Breast epithelium (tissue), 4 donors: ENCODE measurements at regions not wholly inside any gene's neighbourhood (a gene's known extent, or its start where the extent isn't known, plus 50 kb on each side); places are given as distances from the start of the nearest gene placed in this dataset.

ENCODE experiments used
- DNase-seq, 2 donors: peaks; one replicate each; pipeline ENCODE4 v3.0.0-alpha.2; 2019; ENCODE audit warnings: low spot score in 2 of 2
- H3K27ac ChIP-seq, 2 donors: fragments of 200-600 bp; sonication (generic) in 1 of 2; one replicate each; pipeline ENCODE4 v1.5.1; 2016 to 2019; ENCODE audit warnings: mild to moderate bottlenecking in 1 of 2
- H3K27me3 ChIP-seq, 2 donors: fragments of 200-600 bp; sonication (generic) in 1 of 2; one replicate each; pipeline versions ENCODE4 v1.5.1 to v1.6.0; 2017 to 2019; ENCODE audit warnings: control low read depth in 1 of 2, mild to moderate bottlenecking in 1 of 2
- H3K36me3 ChIP-seq: fragments of 200-600 bp; one replicate; pipeline ENCODE4 v1.5.1; 2019
- H3K4me1 ChIP-seq, 2 donors: fragments of 200-600 bp; sonication (generic); one replicate each; pipeline ENCODE4 v1.5.1; 2016 to 2019; ENCODE audit warnings: control low read depth in 1 of 2
- H3K4me3 ChIP-seq, 3 donors: fragments of 200-600 bp; sonication (generic); 1 replicate in 2 of 3; 2 replicates in 1 of 3; pipeline ENCODE4 v1.5.1; 2016 to 2019; ENCODE audit warnings: mild to moderate bottlenecking in 3 of 3, moderate library complexity in 2 of 3
- H3K9me3 ChIP-seq, 2 donors: fragments of 200-600 bp; sonication (generic) in 1 of 2; one replicate each; pipeline ENCODE4 v1.5.1; 2016 to 2019; ENCODE audit warnings: control low read depth in 1 of 2
- CTCF ChIP-seq, 3 donors: fragments of 450-650 bp; IDR thresholded peaks; one replicate each; pipeline ENCODE4 v1.5.1; 2016 to 2017; ENCODE audit warnings: antibody characterized with exemption in 3 of 3, mild to moderate bottlenecking in 3 of 3, moderate library complexity in 3 of 3
- POLR2A ChIP-seq: fragments of 450-650 bp; IDR thresholded peaks from one replicate; pipeline ENCODE4 v1.6.1; 2016; ENCODE audit warnings: antibody characterized with exemption, mild to moderate bottlenecking, moderate library complexity
- POLR2AphosphoS5 ChIP-seq, 3 donors: sonication (generic); formaldehyde crosslinking; IDR thresholded peaks; one replicate each; pipeline ENCODE4 v1.6.1; 2017; ENCODE audit warnings: antibody characterized with exemption in 3 of 3
- intact Hi-C: fragments of 100-400 bp; cut with DNase I; formaldehyde crosslinking; loops from one replicate; pipeline ENCODE4 v1.15.1; 2023; ENCODE audit warnings: low total_unique reads

GRCh38 chr7:35524112-35524804 lies 170.7 kb downstream of the HERPUD2 start:
- Histone ChIP-seq H3K4me3 (no peak overlapping the region), H3K27me3 (peaks cover 0 to 11% of the 10 kb centered on the region in 2 donors), H3K4me1 (no peaks in the 10 kb centered on the region), H3K36me3 (no peaks in the 10 kb centered on the region), H3K9me3 (no peaks in the 10 kb centered on the region), H3K27ac (no peak overlapping the region)
- TF ChIP-seq CTCF (IDR thresholded peaks at IDR 0.05): no peak
- no peak for TF ChIP-seq POLR2A
- TF ChIP-seq POLR2AphosphoS5 (IDR thresholded peaks at IDR 0.05): no peak
- no peak for DNase-seq
- intact Hi-C loops: no loop called here

- intact Hi-C loops: no loop called here
- H3K4me1 ChIP-seq: no peaks in the 10 kb centered on the region
- TF ChIP-seq CTCF (IDR thresholded peaks at IDR 0.05) (no peak), POLR2AphosphoS5 (IDR thresholded peaks at IDR 0.05) (no peak), POLR2A (no peak)
These were observed 171.6 kb downstream of the HERPUD2 start for GRCh38 chr7:35523292-35523691.

GRCh38 chr7:35522697-35523096 lies 172.2 kb downstream of the HERPUD2 start:
- Histone ChIP-seq H3K9me3 (no peaks in the 10 kb centered on the region), H3K27me3 (peaks cover 0 to 11% of the 10 kb centered on the region in 2 donors), H3K4me3 (no peak overlapping the region), H3K36me3 (no peaks in the 10 kb centered on the region), H3K4me1 (no peaks in the 10 kb centered on the region), H3K27ac (no peak overlapping the region)
- intact Hi-C loops: no loop called here
- no peak for TF ChIP-seq CTCF (IDR thresholded peaks at IDR 0.05)
- TF ChIP-seq POLR2AphosphoS5 (IDR thresholded peaks at IDR 0.05): no peak
- TF ChIP-seq POLR2A: no peak
- DNase-seq: no peak

More at GRCh38 chr7:35523292-35523691, 171.6 kb downstream of the HERPUD2 start:
- Histone ChIP-seq H3K9me3 (no peaks in the 10 kb centered on the region), H3K36me3 (no peaks in the 10 kb centered on the region), H3K4me3 (no peak overlapping the region), H3K27ac (no peak overlapping the region), H3K27me3 (peaks cover 0 to 11% of the 10 kb centered on the region in 2 donors)
- DNase-seq: no peak

- Histone ChIP-seq H3K27ac (no peak overlapping the region), H3K27me3 (peaks cover 0 to 9% of the 10 kb centered on the region in 2 donors), H3K4me1 (no peaks in the 10 kb centered on the region), H3K4me3 (no peak overlapping the region), H3K36me3 (no peaks in the 10 kb centered on the region), H3K9me3 (no peaks in the 10 kb centered on the region)
- intact Hi-C loops: no loop called here
- TF ChIP-seq CTCF (IDR thresholded peaks at IDR 0.05) (no peak), POLR2AphosphoS5 (IDR thresholded peaks at IDR 0.05) (no peak), POLR2A (no peak)
- no peak for DNase-seq
These were observed 173.0 kb downstream of the HERPUD2 start for GRCh38 chr7:35521941-35522340.

GRCh38 chr7:35520810-35521625 lies 173.9 kb downstream of the HERPUD2 start:
- intact Hi-C loops: no loop called here
- peaks cover 0 to 7% of the 10 kb centered on the region in 2 donors for H3K27me3 ChIP-seq

More at GRCh38 chr7:35520810-35521625, 173.9 kb downstream of the HERPUD2 start:
- Histone ChIP-seq H3K9me3 (no peaks in the 10 kb centered on the region), H3K36me3 (no peaks in the 10 kb centered on the region), H3K4me3 (no peak overlapping the region), H3K4me1 (no peaks in the 10 kb centered on the region), H3K27ac (no peak overlapping the region)
- TF ChIP-seq POLR2A: no peak
- no peak for TF ChIP-seq POLR2AphosphoS5 (IDR thresholded peaks at IDR 0.05)
- TF ChIP-seq CTCF (IDR thresholded peaks at IDR 0.05): no peak
- DNase-seq: no peak
